ENCODE measurements at regions not wholly inside any gene's neighbourhood (a gene's known extent, or its start where the extent isn't known, plus 50 kb on each side); places are given as distances from the start of the nearest gene placed in this dataset.

DNA sequence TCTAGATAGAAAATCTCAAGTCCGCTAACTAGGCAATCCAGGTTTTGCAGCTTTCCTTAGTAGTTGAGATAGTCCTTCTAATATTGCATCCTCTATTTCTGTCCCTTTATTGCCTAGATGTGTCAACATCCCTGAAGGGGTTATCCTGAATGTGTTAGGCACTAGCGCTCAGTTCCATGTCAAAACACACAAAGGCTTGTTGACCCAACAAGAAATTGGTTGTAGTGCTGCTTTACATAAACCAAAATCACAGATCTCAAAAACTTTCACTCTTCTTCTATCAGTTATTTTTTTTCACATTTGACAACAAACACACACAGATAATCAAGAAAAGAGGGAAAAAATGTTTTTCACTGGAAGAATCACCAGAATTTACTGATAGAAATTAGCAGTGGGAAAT is 51.4 kb upstream of the SOX2 start:
- TF ChIP-seq, protein P1, sequence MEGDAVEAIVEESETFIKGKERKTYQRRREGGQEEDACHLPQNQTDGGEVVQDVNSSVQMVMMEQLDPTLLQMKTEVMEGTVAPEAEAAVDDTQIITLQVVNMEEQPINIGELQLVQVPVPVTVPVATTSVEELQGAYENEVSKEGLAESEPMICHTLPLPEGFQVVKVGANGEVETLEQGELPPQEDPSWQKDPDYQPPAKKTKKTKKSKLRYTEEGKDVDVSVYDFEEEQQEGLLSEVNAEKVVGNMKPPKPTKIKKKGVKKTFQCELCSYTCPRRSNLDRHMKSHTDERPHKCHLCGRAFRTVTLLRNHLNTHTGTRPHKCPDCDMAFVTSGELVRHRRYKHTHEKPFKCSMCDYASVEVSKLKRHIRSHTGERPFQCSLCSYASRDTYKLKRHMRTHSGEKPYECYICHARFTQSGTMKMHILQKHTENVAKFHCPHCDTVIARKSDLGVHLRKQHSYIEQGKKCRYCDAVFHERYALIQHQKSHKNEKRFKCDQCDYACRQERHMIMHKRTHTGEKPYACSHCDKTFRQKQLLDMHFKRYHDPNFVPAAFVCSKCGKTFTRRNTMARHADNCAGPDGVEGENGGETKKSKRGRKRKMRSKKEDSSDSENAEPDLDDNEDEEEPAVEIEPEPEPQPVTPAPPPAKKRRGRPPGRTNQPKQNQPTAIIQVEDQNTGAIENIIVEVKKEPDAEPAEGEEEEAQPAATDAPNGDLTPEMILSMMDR (IDR thresholded peaks at IDR 0.05): no peak

GRCh38 chr3:181637456-181637855 is 74.3 kb upstream of the SOX2 start:
- ATAC-seq (no peak), DNase-seq (no peak)
- TF ChIP-seq, protein P1 (IDR thresholded peaks at IDR 0.05): no peak
- intact Hi-C loops (cut with DNase I, micrococcal nuclease): no loop called here
- Histone ChIP-seq H3K9me3 (no peaks in the 10 kb centered on the region), H3K36me3 (ENCODE audit: low read depth) (no peaks in the 10 kb centered on the region), H3K4me3 (no peak overlapping the region), H3K4me1 (ENCODE audit: low read depth) (no peaks in the 10 kb centered on the region)

More for the DNA sequence above, 51.4 kb upstream of the SOX2 start:
- Histone ChIP-seq H3K9me3 (no peaks in the 10 kb centered on the region), H3K4me1 (ENCODE audit: low read depth) (no peaks in the 10 kb centered on the region), H3K36me3 (ENCODE audit: low read depth) (no peaks in the 10 kb centered on the region), H3K4me3 (no peak overlapping the region)
- intact Hi-C loops (cut with DNase I, micrococcal nuclease): no loop called here
- DNase-seq (no peak), ATAC-seq (no peak)

DNA sequence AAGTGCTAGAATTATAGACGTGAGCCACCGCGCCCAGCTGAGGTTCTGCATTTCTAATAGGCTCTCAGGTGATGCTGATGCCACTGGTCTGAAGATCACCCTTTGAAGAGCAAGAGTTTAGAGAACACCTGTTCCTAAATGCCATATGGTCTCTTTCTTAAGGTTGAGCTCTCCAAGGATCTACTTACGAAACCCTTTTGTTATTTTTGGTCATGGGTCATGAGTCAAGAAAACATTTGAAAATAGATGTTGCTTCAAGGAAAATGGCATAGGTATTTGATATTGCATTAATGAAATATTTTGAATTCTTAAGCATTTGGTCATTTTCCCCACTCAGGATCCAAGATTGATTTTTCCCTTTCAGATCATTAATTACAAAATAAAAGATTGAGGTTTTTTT is 74.7 kb upstream of the SOX2 start:
- DNase-seq (no peak), ATAC-seq (no peak)
- intact Hi-C loops (cut with DNase I, micrococcal nuclease): no loop called here
- TF ChIP-seq, protein P1 (IDR thresholded peaks at IDR 0.05): no peak
- no peak overlapping the region for H3K4me3 ChIP-seq
- H3K9me3 ChIP-seq: no peaks in the 10 kb centered on the region
- H3K36me3 ChIP-seq (ENCODE audit: low read depth): no peaks in the 10 kb centered on the region
- no peaks in the 10 kb centered on the region for H3K4me1 ChIP-seq (ENCODE audit: low read depth)

GRCh38 chr3:181635141-181635540 is 76.6 kb upstream of the SOX2 start:
- TF ChIP-seq, protein P1 (IDR thresholded peaks at IDR 0.05): no peak
- DNase-seq: no peak
- Histone ChIP-seq H3K4me3 (no peak overlapping the region), H3K4me1 (ENCODE audit: low read depth) (no peaks in the 10 kb centered on the region), H3K9me3 (no peaks in the 10 kb centered on the region), H3K36me3 (ENCODE audit: low read depth) (no peaks in the 10 kb centered on the region)
- intact Hi-C loops (cut with DNase I, micrococcal nuclease): no loop called here
- ATAC-seq: no peak

GRCh38 chr3:181633556-181633955 is 78.2 kb upstream of the SOX2 start:
- Histone ChIP-seq H3K36me3 (ENCODE audit: low read depth) (no peaks in the 10 kb centered on the region), H3K4me1 (ENCODE audit: low read depth) (no peaks in the 10 kb centered on the region), H3K4me3 (no peak overlapping the region), H3K9me3 (no peaks in the 10 kb centered on the region)
- DNase-seq: no peak
- TF ChIP-seq, protein P1 (IDR thresholded peaks at IDR 0.05): no peak
- intact Hi-C loops (cut with DNase I, micrococcal nuclease): no loop called here
- ATAC-seq: no peak

- TF ChIP-seq, protein P1 (IDR thresholded peaks at IDR 0.05): no peak
- no peak overlapping the region for H3K4me3 ChIP-seq
- intact Hi-C loops (cut with DNase I, micrococcal nuclease): no loop called here
These were observed 79.8 kb upstream of the SOX2 start for GRCh38 chr3:181631901-181632300.

More at GRCh38 chr3:181631901-181632300, 79.8 kb upstream of the SOX2 start:
- H3K9me3 ChIP-seq: no peaks in the 10 kb centered on the region
- ATAC-seq (no peak), DNase-seq (no peak)
- H3K36me3 ChIP-seq (ENCODE audit: low read depth): no peaks in the 10 kb centered on the region
- H3K4me1 ChIP-seq (ENCODE audit: low read depth): no peaks in the 10 kb centered on the region

Measured in mucosa of descending colon (tissue), 3 donors.